ENCODE measurements at regions not wholly inside any gene's neighbourhood (a gene's known extent, or its start where the extent isn't known, plus 50 kb on each side); places are given as distances from the start of the nearest gene placed in this dataset.

GRCh38 chr7:142440219-142440905, 182.5 kb upstream of the PRSS58 start:
- TF ChIP-seq CTCF (IDR thresholded peaks at IDR 0.05): no peak
- no peak for TF ChIP-seq POLR2A (IDR thresholded peaks at IDR 0.05)

Measured in upper lobe of left lung (tissue), 4 donors.